HCT116 (cell line): ENCODE measurements at regions not wholly inside any gene's neighbourhood (a gene's known extent, or its start where the extent isn't known, plus 50 kb on each side); places are given as distances from the start of the nearest gene placed in this dataset.

Experiments used
- ATAC-seq: fragments of 200-7000 bp; cut with Tn5 transposase; 2 replicates; pipeline ENCODE4 v1.9.1; 2020; ENCODE audit warnings: mild to moderate bottlenecking, moderate library complexity
- BruUV-seq: library from RNA; stranded (reverse); fragments of 400-500 nt; replicated peaks from 2 replicates; lab custom pipeline; 2021; lab: Mats Ljungman, UMichigan
- CTCF ChIA-PET: fragments of 300-600 bp; sonication (Branson Sonifier 250); formaldehyde crosslinking; loops from one replicate; lab custom pipeline; 2021; ENCODE audit warnings: antibody characterized with exemption; lab: Charles Lee
- POLR2A ChIA-PET: fragments of 300-600, 350-600 bp; sonication (Branson Sonifier 250); formaldehyde crosslinking; loops from one replicate; lab custom pipeline; 2021; ENCODE audit warnings: antibody characterized with exemption; lab: Charles Lee
- RAD21 ChIA-PET, 2 experiments: fragments of 300-600 bp; sonication (Branson Sonifier 250); formaldehyde crosslinking; loops; one replicate each; lab custom pipeline; 2023; ENCODE audit warnings: low total read pairs in 2 of 2; ENCODE audit not compliant: uncharacterized antibody in 2 of 2, unreplicated experiment in 2 of 2, low non-redundant PET in 1 of 2; lab: Charles Lee
- DNase-seq: peaks from one replicate; pipeline ENCODE4 v3.0.0-alpha.2; 2010; ENCODE audit warnings: low read depth, low spot score
- H2AFZ ChIP-seq: fragments of 200-600 bp; shearing (Covaris generic), sonication (generic); 2 replicates; pipeline ENCODE4 v1.6.1; 2017; ENCODE audit warnings: low read depth, mixed run types, mixed read lengths, antibody characterized with exemption, low read length; ENCODE audit not compliant: poor library complexity, severe bottlenecking
- H3K27ac ChIP-seq: 2 replicates; pipeline ENCODE4 v1.5.1; 2012; ENCODE audit warnings: low read depth, low read length
- H3K27me3 ChIP-seq: fragments of 200-600 bp; sonication (generic); 2 replicates; pipeline ENCODE4 v1.6.1; 2016; ENCODE audit warnings: mixed run types, low read length, mixed read lengths; ENCODE audit not compliant: insufficient read depth
- H3K36me3 ChIP-seq, 2 experiments: fragments of 200-500 bp in 1 of 2; fragments of 200-600 bp in 1 of 2; sonication (Bioruptor generic) in 1 of 2; sonication (generic) in 1 of 2; 2 replicates each; pipeline versions ENCODE4 v1.5.1 to v1.6.1; 2014 to 2016; ENCODE audit warnings: low read length in 2 of 2, inconsistent platforms in 1 of 2, mixed read lengths in 1 of 2, mixed run types in 1 of 2; ENCODE audit not compliant: insufficient read depth in 2 of 2, control insufficient read depth in 1 of 2
- H3K4me1 ChIP-seq, 2 experiments: fragments of 200-600 bp in 1 of 2; sonication (generic) in 1 of 2; 2 replicates each; pipeline versions ENCODE4 v1.5.1 to v1.6.1; 2012 to 2017; ENCODE audit warnings: low read length in 2 of 2, inconsistent platforms in 1 of 2, mild to moderate bottlenecking in 1 of 2, mixed read lengths in 1 of 2, mixed run types in 1 of 2, moderate library complexity in 1 of 2; ENCODE audit not compliant: insufficient read depth in 2 of 2, control insufficient read depth in 1 of 2
- H3K4me2 ChIP-seq: fragments of 200-600 bp; sonication (generic); 2 replicates; pipeline ENCODE4 v1.6.1; 2017; ENCODE audit warnings: mixed run types, low read length, mixed read lengths
- H3K4me3 ChIP-seq, 2 experiments: fragments of 200-600 bp in 1 of 2; sonication (generic) in 1 of 2; replicated peaks in 1 of 2; 2 replicates each; pipeline ENCODE4 v1.5.1; 2011 to 2016; ENCODE audit warnings: low read length in 2 of 2, control low read depth in 1 of 2, low read depth in 1 of 2, mild to moderate bottlenecking in 1 of 2, mixed read lengths in 1 of 2, mixed run types in 1 of 2
- H3K79me2 ChIP-seq: fragments of 200-600 bp; sonication (generic); 2 replicates; pipeline ENCODE4 v1.6.1; 2017; ENCODE audit warnings: mild to moderate bottlenecking, mixed run types, low read length, moderate library complexity, mixed read lengths; ENCODE audit not compliant: insufficient read depth
- H3K9ac ChIP-seq: fragments of 200-600 bp; sonication (generic); 2 replicates; pipeline ENCODE4 v1.6.1; 2016; ENCODE audit warnings: low read length, mixed read lengths
- H3K9me2 ChIP-seq: fragments of 200-600 bp; sonication (generic), shearing (Covaris generic); 2 replicates; pipeline ENCODE4 v1.6.1; 2017; ENCODE audit warnings: mixed run types, mild to moderate bottlenecking, moderate library complexity; ENCODE audit not compliant: insufficient read depth
- H3K9me3 ChIP-seq, 2 experiments: fragments of 200-500 bp in 1 of 2; fragments of 200-600 bp in 1 of 2; sonication (Bioruptor generic) in 1 of 2; sonication (generic) in 1 of 2; 2 replicates each; pipeline ENCODE4 v1.6.1; 2014 to 2017; ENCODE audit warnings: low read length in 2 of 2, mixed read lengths in 2 of 2, inconsistent platforms in 1 of 2, low read depth in 1 of 2, mild to moderate bottlenecking in 1 of 2, mixed run types in 1 of 2, moderate library complexity in 1 of 2; ENCODE audit not compliant: control insufficient read depth in 1 of 2, insufficient read depth in 1 of 2
- H4K20me1 ChIP-seq: fragments of 200-600 bp; sonication (generic), shearing (Covaris generic); 2 replicates; pipeline ENCODE4 v1.6.1; 2017; ENCODE audit warnings: mixed run types, mild to moderate bottlenecking, moderate library complexity; ENCODE audit not compliant: insufficient read depth
- CBX3 ChIP-seq: IDR thresholded peaks from 2 replicates; pipeline ENCODE4 v1.6.1; 2012; ENCODE audit warnings: low read depth
- CEBPB ChIP-seq: IDR thresholded peaks from 2 replicates; pipeline ENCODE4 v1.6.1; 2012; ENCODE audit warnings: low read depth
- EGR1 ChIP-seq: IDR thresholded peaks from 2 replicates; pipeline ENCODE4 v1.6.1; 2012; ENCODE audit warnings: low read depth
- EZH2 ChIP-seq: fragments of 200-600 bp; sonication (generic); IDR thresholded peaks from 2 replicates; pipeline ENCODE4 v1.6.1; 2017; ENCODE audit warnings: antibody characterized with exemption, mixed run types
- FOSL1 ChIP-seq: IDR thresholded peaks from 2 replicates; pipeline ENCODE4 v1.6.1; 2012; ENCODE audit warnings: low read depth
- JUND ChIP-seq: IDR thresholded peaks from 2 replicates; pipeline ENCODE4 v1.6.1; 2012
- POLR2A ChIP-seq: IDR thresholded peaks from 2 replicates; pipeline ENCODE4 v1.7.0; 2011; ENCODE audit warnings: borderline replicate concordance; ENCODE audit not compliant: insufficient read depth, insufficient read length; ENCODE audit errors: extremely low read depth
- POLR2AphosphoS5 ChIP-seq: IDR thresholded peaks from 2 replicates; pipeline ENCODE4 v1.6.1; 2011; ENCODE audit warnings: mild to moderate bottlenecking, low read depth, low read length, moderate library complexity
- RAD21 ChIP-seq: IDR thresholded peaks from 2 replicates; pipeline ENCODE4 v1.6.1; 2012; ENCODE audit warnings: low read depth, mild to moderate bottlenecking
- SIN3A ChIP-seq: IDR thresholded peaks from 2 replicates; pipeline ENCODE4 v1.6.1; 2012; ENCODE audit warnings: low read depth
- SP1 ChIP-seq: IDR thresholded peaks from 2 replicates; pipeline ENCODE4 v1.6.1; 2012; ENCODE audit warnings: low read depth
- SRF ChIP-seq: IDR thresholded peaks from 2 replicates; pipeline ENCODE4 v1.6.1; 2012; ENCODE audit warnings: low read depth
- TCF7L2 ChIP-seq: IDR thresholded peaks from 2 replicates; pipeline ENCODE4 v1.7.0; 2011; ENCODE audit warnings: borderline replicate concordance, inconsistent platforms; ENCODE audit not compliant: insufficient read depth, insufficient read length; ENCODE audit errors: extremely low read depth
- YY1 ChIP-seq: IDR thresholded peaks from 2 replicates; pipeline ENCODE4 v1.6.1; 2011; ENCODE audit warnings: low read length, low read depth, moderate library complexity, mild to moderate bottlenecking; ENCODE audit not compliant: insufficient replicate concordance; ENCODE audit errors: extremely low read depth
- ZFX ChIP-seq: fragments of 450-650 bp; IDR thresholded peaks from 2 replicates; pipeline ENCODE4 v1.6.1; 2017
- intact Hi-C: fragments of 100-400 bp; cut with micrococcal nuclease; formaldehyde crosslinking; loops from 2 replicates; pipeline ENCODE4 v1.10.0; 2022
- TF ChIP-seq, protein P1 (sequence below), 3 experiments: fragments of 200-600 bp in 1 of 3; sonication (generic) in 1 of 3; IDR thresholded peaks in 2 of 3; conservative IDR thresholded peaks in 1 of 3; 2 replicates each; pipeline ENCODE4 v1.5.1; 2012 to 2017; ENCODE audit warnings: low read depth in 2 of 3, low read length in 2 of 3, antibody characterized with exemption in 1 of 3, borderline replicate concordance in 1 of 3, control low read depth in 1 of 3, mild to moderate bottlenecking in 1 of 3, mixed read lengths in 1 of 3, mixed run types in 1 of 3, moderate library complexity in 1 of 3; ENCODE audit not compliant: insufficient read depth in 1 of 3
- TF ChIP-seq, protein P2 (sequence below): IDR thresholded peaks from 2 replicates; pipeline ENCODE4 v1.6.1; 2011; ENCODE audit warnings: mild to moderate bottlenecking, low read length, moderate library complexity; ENCODE audit not compliant: insufficient replicate concordance; ENCODE audit errors: extremely low read depth
- TF ChIP-seq, protein P3 (sequence below): IDR thresholded peaks from 2 replicates; pipeline ENCODE4 v1.6.1; 2012
- TF ChIP-seq, protein P4 (sequence below): IDR thresholded peaks from 2 replicates; pipeline ENCODE4 v1.6.1; 2012; ENCODE audit warnings: low read depth
- TF ChIP-seq, protein P5 (sequence below): IDR thresholded peaks from 2 replicates; pipeline ENCODE4 v1.6.1; 2012

DNA sequence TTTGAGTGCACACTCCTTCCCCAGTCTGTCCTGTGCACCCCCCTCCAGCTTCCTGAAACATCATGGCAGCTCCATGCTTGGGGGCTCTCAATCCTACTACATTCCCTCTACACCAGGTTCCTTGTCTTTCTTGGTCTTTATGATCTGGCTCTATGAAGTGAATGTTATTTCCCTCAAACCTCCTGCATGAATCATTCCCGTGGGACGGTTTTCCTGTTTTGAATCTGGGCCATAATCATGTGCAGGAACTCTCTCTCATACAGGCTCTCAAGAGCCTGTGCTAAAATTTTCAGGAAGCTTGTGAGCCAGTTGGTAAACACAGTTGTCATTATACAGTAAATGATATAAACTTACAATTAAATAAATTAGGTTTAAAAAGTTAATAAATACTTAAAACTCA is 89.8 kb upstream of the KCNE2 start:
- RAD21 ChIA-PET, result no interaction called here
- H3K9ac ChIP-seq, result no peak overlapping the region
- ATAC-seq (no peak), DNase-seq (no peak)
- H3K4me2 ChIP-seq, result no peak overlapping the region
- peaks cover 40% of the 10 kb centered on the region for H3K27me3 ChIP-seq
- TF ChIP-seq SP1 (no peak), ZFX (no peak), SIN3A (no peak), EGR1 (no peak), CBX3 (no peak), YY1 (no peak), RAD21 (no peak), SRF (no peak), JUND (no peak), CEBPB (no peak), POLR2AphosphoS5 (no peak), FOSL1 (no peak), POLR2A (no peak), TCF7L2 (no peak), EZH2 (no peak)
- TF ChIP-seq, protein P1, sequence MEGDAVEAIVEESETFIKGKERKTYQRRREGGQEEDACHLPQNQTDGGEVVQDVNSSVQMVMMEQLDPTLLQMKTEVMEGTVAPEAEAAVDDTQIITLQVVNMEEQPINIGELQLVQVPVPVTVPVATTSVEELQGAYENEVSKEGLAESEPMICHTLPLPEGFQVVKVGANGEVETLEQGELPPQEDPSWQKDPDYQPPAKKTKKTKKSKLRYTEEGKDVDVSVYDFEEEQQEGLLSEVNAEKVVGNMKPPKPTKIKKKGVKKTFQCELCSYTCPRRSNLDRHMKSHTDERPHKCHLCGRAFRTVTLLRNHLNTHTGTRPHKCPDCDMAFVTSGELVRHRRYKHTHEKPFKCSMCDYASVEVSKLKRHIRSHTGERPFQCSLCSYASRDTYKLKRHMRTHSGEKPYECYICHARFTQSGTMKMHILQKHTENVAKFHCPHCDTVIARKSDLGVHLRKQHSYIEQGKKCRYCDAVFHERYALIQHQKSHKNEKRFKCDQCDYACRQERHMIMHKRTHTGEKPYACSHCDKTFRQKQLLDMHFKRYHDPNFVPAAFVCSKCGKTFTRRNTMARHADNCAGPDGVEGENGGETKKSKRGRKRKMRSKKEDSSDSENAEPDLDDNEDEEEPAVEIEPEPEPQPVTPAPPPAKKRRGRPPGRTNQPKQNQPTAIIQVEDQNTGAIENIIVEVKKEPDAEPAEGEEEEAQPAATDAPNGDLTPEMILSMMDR (IDR thresholded peaks at IDR 0.05 in 2 of 3, conservative IDR thresholded peaks at IDR 0.05 in 1 of 3; ENCODE audit: borderline replicate concordance in 1 of 3, insufficient read depth in 1 of 3, low read depth in 2 of 3, low read length in 2 of 3), result no peak
- TF ChIP-seq, protein P2, sequence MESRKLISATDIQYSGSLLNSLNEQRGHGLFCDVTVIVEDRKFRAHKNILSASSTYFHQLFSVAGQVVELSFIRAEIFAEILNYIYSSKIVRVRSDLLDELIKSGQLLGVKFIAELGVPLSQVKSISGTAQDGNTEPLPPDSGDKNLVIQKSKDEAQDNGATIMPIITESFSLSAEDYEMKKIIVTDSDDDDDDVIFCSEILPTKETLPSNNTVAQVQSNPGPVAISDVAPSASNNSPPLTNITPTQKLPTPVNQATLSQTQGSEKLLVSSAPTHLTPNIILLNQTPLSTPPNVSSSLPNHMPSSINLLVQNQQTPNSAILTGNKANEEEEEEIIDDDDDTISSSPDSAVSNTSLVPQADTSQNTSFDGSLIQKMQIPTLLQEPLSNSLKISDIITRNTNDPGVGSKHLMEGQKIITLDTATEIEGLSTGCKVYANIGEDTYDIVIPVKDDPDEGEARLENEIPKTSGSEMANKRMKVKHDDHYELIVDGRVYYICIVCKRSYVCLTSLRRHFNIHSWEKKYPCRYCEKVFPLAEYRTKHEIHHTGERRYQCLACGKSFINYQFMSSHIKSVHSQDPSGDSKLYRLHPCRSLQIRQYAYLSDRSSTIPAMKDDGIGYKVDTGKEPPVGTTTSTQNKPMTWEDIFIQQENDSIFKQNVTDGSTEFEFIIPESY, result no peak
- TF ChIP-seq, protein P3, sequence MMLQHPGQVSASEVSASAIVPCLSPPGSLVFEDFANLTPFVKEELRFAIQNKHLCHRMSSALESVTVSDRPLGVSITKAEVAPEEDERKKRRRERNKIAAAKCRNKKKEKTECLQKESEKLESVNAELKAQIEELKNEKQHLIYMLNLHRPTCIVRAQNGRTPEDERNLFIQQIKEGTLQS, result no peak
- TF ChIP-seq, protein P4, sequence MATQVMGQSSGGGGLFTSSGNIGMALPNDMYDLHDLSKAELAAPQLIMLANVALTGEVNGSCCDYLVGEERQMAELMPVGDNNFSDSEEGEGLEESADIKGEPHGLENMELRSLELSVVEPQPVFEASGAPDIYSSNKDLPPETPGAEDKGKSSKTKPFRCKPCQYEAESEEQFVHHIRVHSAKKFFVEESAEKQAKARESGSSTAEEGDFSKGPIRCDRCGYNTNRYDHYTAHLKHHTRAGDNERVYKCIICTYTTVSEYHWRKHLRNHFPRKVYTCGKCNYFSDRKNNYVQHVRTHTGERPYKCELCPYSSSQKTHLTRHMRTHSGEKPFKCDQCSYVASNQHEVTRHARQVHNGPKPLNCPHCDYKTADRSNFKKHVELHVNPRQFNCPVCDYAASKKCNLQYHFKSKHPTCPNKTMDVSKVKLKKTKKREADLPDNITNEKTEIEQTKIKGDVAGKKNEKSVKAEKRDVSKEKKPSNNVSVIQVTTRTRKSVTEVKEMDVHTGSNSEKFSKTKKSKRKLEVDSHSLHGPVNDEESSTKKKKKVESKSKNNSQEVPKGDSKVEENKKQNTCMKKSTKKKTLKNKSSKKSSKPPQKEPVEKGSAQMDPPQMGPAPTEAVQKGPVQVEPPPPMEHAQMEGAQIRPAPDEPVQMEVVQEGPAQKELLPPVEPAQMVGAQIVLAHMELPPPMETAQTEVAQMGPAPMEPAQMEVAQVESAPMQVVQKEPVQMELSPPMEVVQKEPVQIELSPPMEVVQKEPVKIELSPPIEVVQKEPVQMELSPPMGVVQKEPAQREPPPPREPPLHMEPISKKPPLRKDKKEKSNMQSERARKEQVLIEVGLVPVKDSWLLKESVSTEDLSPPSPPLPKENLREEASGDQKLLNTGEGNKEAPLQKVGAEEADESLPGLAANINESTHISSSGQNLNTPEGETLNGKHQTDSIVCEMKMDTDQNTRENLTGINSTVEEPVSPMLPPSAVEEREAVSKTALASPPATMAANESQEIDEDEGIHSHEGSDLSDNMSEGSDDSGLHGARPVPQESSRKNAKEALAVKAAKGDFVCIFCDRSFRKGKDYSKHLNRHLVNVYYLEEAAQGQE, result no peak
- TF ChIP-seq, protein P5, sequence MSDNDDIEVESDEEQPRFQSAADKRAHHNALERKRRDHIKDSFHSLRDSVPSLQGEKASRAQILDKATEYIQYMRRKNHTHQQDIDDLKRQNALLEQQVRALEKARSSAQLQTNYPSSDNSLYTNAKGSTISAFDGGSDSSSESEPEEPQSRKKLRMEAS, result no peak
- no peaks in the 10 kb centered on the region for H3K4me1 ChIP-seq
- CTCF ChIA-PET, result no interaction called here
- H2AFZ ChIP-seq, result no peak overlapping the region
- H3K27ac ChIP-seq, result no peak overlapping the region
- no peaks in the 10 kb centered on the region for H3K9me3 ChIP-seq
- no peaks in the 10 kb centered on the region for H3K36me3 ChIP-seq
- POLR2A ChIA-PET, result no interaction called here
- no peak overlapping the region for H3K4me3 ChIP-seq
- no peaks in the 10 kb centered on the region for H3K9me2 ChIP-seq
- H4K20me1 ChIP-seq, result no peaks in the 10 kb centered on the region
- H3K79me2 ChIP-seq, result no peaks in the 10 kb centered on the region
- BruUV-seq, result no TSS peak
- intact Hi-C loops, result no loop called here
